CD4-positive, alpha-beta T cell treated with Interleukin-2 at 100 ng/mL for 4 hours (primary cell): ENCODE measurements at regions not wholly inside any gene's neighbourhood (a gene's known extent, or its start where the extent isn't known, plus 50 kb on each side); places are given as distances from the start of the nearest gene placed in this dataset.

Experiments used
- DNase-seq: peaks from one replicate; pipeline ENCODE4 v3.0.0-alpha.2; 2020; ENCODE audit warnings: low spot score

DNA sequence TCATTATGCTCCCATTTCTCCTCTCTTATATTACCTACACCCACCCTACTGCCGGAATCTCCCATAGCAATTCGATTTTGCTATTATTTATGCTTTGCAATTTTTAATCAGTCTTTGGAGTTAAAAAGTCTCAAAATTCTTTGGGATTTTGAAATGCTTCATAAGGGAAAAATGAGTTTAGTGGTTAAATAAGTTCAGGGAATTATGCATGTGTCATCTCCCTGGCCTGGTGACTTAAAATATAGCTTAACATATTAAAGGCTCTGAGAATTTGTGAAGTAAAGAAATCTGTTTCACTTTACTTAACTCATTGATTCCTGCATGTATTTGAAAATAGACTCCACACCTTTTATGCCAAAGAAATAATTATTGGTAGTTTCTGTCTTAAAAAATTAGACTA, 185.1 kb upstream of the DIPK2B start:
- no peak for DNase-seq

DNA sequence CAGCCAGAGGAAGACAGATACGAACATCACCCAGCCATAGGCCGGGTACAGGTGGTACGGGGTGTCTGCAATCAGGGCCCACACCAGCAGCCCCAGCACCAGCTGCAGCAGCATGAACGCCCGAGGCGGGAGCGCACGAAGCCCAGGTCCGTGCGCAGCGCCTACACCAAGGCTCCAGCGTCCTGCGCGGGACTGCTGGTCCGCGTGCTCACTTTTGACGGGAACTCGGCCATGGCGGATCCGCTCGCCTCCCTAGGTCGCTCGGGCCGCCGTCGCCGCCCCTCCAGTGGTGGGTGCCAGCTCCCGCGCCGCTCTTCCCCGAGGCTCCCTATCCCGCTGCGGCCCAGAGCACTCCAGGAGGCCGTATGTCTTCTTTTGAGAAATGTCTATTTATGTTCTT, 181.2 kb upstream of the DIPK2B start:
- DNase-seq, result no peak

GRCh38 chrX:45381366-45381765, 180.7 kb upstream of the DIPK2B start:
- no peak for DNase-seq

- DNase-seq, result no peak
Observed at GRCh38 chrX:45379236-45379635, 178.6 kb upstream of the DIPK2B start.

DNA sequence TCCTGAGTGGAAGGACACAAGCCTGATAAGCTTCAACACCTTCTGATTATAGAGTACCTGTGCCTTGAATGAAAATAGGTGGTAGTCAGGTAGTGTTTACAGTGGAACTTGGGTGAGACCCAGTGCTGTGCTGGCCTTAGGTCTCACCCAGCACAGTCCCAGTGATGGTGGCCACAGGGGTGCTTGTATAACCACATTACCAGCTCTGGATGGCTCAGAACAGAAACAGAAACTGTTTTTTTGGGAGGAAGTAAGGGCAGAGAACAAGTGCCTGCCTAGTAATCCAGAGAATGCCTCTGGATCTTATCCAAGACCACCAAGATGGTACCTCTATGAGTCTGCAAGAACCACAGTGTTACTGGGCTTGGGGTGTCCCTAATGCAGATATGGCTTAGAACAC, 171.5 kb upstream of the DIPK2B start:
- DNase-seq, result no peak

- no peak for DNase-seq
Observed at GRCh38 chrX:45368705-45369104, 168.0 kb upstream of the DIPK2B start.

GRCh38 chrX:45363596-45363995, 162.9 kb upstream of the DIPK2B start:
- no peak for DNase-seq

GRCh38 chrX:45360571-45360970, 159.9 kb upstream of the DIPK2B start:
- DNase-seq, result no peak

GRCh38 chrX:45358392-45358791, 157.7 kb upstream of the DIPK2B start:
- no peak for DNase-seq

GRCh38 chrX:45353456-45353855, 152.8 kb upstream of the DIPK2B start:
- DNase-seq, result no peak

GRCh38 chrX:45352611-45353010, 151.9 kb upstream of the DIPK2B start:
- no peak for DNase-seq

GRCh38 chrX:45351478-45351877, 150.8 kb upstream of the DIPK2B start:
- DNase-seq, result no peak

- DNase-seq, result no peak
Observed at GRCh38 chrX:45348296-45348695, 147.6 kb upstream of the DIPK2B start.

DNA sequence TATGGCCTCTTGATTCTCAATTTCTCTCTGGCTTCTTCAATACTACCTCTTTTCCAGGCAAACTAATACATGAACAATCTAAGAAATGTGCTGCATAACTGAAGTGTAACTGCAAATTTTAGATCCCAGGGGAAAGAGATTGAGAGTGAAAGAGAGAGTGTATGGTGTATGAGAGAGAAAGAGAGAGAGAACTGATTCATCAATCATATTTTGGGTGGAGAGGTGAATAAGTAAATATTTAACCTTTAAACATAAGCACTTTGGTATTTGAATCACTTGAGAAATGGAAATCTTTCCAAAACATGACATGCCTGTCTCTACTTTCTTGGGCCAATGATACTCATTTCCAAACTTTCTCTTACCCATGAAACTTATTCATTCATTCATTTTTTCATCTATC, 147.2 kb upstream of the DIPK2B start:
- no peak for DNase-seq

GRCh38 chrX:45344594-45344993, 143.9 kb upstream of the DIPK2B start:
- no peak for DNase-seq

DNA sequence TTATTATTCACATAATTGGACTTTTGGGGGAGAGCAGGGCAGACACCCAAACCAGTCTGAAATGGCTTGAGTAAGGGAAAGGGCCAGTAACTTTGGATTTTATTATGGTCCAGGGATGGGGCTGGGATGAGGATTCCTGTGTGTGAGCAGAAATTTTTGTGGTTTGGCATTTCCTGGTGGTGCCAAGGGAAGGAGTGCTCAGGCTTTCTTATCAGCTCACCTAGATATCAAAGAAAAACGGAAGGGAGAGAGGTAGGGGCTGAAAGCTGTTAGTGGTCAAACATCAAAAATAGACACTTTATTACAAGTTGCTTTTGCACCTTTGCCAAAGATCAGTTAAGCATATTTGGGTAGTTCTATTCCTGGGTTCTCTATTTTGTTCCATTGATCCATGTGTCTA, 128.5 kb upstream of the DIPK2B start:
- no peak for DNase-seq

DNA sequence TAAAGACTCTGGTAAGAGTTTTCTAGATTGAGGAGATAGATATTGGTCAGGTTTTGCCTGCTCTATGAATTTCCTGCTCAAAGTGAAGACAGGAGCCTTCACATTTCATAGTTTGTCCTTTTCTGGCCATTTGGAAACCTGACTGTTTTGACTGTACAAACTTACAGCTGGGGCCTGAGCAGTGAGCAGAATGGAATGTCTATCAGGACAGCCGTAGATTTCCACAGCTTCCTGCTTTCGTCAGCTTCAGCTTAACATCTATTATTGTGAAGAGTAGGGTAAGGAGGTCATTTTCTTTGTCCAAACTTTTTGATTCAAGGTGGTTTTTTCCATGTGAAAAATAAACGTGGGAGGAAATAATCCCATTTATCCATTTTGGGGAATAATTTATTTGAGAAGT, 124.3 kb upstream of the DIPK2B start:
- no peak for DNase-seq

- DNase-seq, result no peak
Observed at GRCh38 chrX:45323387-45323786, 122.7 kb upstream of the DIPK2B start.

- DNase-seq, result no peak
Observed at GRCh38 chrX:45322820-45323219, 122.1 kb upstream of the DIPK2B start.

DNA sequence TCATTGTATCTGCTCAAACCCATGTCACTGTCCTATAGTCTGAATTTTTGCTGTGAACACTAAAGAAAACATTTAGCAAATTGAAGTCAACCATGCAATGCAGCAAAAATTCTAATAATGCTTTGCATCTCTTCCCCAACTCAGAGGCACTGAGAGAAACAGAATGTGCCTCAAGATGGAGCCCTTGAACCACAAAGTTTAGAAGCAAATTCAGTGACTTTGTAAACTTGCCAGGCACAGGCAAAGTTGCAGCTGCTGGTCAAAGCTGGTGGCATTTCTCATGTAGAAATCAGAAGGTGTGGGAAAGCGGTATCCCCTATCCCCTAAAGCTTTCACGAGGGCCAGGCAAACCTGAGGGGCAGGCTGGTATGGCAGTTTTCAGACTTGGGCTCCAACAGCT, 121.7 kb upstream of the DIPK2B start:
- DNase-seq, result peak; percentile 6

DNA sequence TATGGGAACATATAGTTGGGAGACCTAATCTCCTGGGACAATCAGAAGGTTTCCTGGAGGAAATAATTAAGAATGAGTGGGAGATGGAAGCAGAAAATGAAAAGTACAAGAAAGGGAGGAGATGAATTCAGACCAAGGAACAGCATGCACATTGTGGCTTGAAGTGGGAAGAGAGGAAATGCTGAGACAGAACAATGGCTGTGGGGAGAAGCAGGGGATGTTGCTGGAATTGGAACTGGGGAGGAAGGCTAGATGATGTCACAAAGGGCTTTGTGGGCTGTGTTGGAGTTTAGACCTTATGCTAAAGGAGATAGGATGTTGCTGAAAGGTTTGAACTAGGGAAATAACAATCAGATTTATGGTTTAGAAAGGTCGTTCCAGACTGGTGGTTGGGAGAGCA, 119.5 kb upstream of the DIPK2B start:
- no peak for DNase-seq

DNA sequence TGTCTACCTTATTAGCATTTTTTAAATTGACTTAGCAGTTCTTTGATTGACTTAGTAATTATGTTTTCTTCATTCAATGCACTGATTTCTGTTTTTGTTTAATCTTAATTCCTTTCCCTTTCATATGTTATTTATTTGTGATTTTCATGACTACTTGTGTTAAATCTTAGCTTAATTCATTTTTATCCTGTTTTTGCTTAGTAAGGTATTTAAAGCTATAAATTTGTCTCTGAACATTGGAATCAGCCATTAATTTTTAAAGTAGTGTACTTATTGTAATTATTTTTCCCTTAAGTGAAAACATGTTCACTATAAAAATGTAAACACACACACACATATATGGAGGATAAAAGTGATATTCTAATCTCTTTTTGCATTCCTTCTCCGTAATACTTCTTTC, 109.1 kb upstream of the DIPK2B start:
- DNase-seq, result no peak

- no peak for DNase-seq
Observed at GRCh38 chrX:45309096-45309495, 108.4 kb upstream of the DIPK2B start.

- no peak for DNase-seq
Observed at GRCh38 chrX:45306794-45307193, 106.1 kb upstream of the DIPK2B start.

- no peak for DNase-seq
Observed at GRCh38 chrX:45300638-45301037, 100.0 kb upstream of the DIPK2B start.
